GM21717 (cell line): ENCODE measurements at regions not wholly inside any gene's neighbourhood (a gene's known extent, or its start where the extent isn't known, plus 50 kb on each side); places are given as distances from the start of the nearest gene placed in this dataset.
"Not testable (repeated sequence)": the region's sequence is repeated elsewhere in the genome, so short reads cannot be mapped to it uniquely, and the experiment has no call there.

ENCODE experiments used
- ATAC-seq: cut with Tn5 transposase; IDR thresholded peaks from one replicate; pipeline ENCODE4 v1.9.1; 2021; ENCODE audit warnings: mild to moderate bottlenecking, moderate library complexity; ENCODE audit not compliant: unreplicated experiment

GRCh38 chr6:115575285-115575684 is 485.4 kb downstream of the FRK start:
- no peak for ATAC-seq

GRCh38 chr6:115573861-115574260 is 486.8 kb downstream of the FRK start:
- no peak for ATAC-seq

GRCh38 chr6:115570331-115570730 is 490.4 kb downstream of the FRK start:
- ATAC-seq: no peak

GRCh38 chr6:115554060-115554459 is 506.6 kb downstream of the FRK start:
- ATAC-seq: no peak

- no peak for ATAC-seq
Measured at GRCh38 chr6:115551527-115551926, 509.2 kb downstream of the FRK start.

- no peak for ATAC-seq
Measured at GRCh38 chr6:115545672-115545986, 515.1 kb downstream of the FRK start.

GRCh38 chr6:115544765-115545671 is 515.7 kb downstream of the FRK start:
- ATAC-seq: no peak

GRCh38 chr6:115540077-115540869 is 520.4 kb downstream of the FRK start:
- no peak for ATAC-seq

GRCh38 chr6:115539531-115539930 is 521.2 kb downstream of the FRK start:
- ATAC-seq: no peak

GRCh38 chr6:115524821-115525220 is 535.9 kb downstream of the FRK start:
- ATAC-seq: no peak

GRCh38 chr6:115521747-115522146 is 538.9 kb downstream of the FRK start:
- ATAC-seq: not testable (repeated sequence)

GRCh38 chr6:115514656-115515055 is 546.0 kb downstream of the FRK start:
- ATAC-seq: no peak

- ATAC-seq: no peak
Measured at GRCh38 chr6:115512923-115513322, 547.8 kb downstream of the FRK start.

- ATAC-seq: no peak
Measured at GRCh38 chr6:115511771-115512170, 548.9 kb downstream of the FRK start.

- not testable (repeated sequence) for ATAC-seq
Measured at GRCh38 chr6:115502432-115502831, 558.3 kb downstream of the FRK start.

- ATAC-seq: no peak
Measured at GRCh38 chr6:115495184-115495583, 565.5 kb downstream of the FRK start.

GRCh38 chr6:115487331-115487730 is 573.4 kb downstream of the FRK start:
- no peak for ATAC-seq

GRCh38 chr6:115485400-115485799 is 575.3 kb downstream of the FRK start:
- ATAC-seq: no peak

GRCh38 chr6:115480543-115480942 is 580.1 kb downstream of the FRK start:
- not testable (repeated sequence) for ATAC-seq

GRCh38 chr6:115474443-115475041 is 586.1 kb downstream of the FRK start:
- ATAC-seq: no peak

- no peak for ATAC-seq
Measured at GRCh38 chr6:115468272-115469005, 592.3 kb downstream of the FRK start.
